Hypothalamus (tissue), 51 donors: ENCODE measurements at regions not wholly inside any gene's neighbourhood (a gene's known extent, or its start where the extent isn't known, plus 50 kb on each side); places are given as distances from the start of the nearest gene placed in this dataset.

Experiments used
- DNase-seq, 51 donors: peaks; one replicate each; lab custom pipeline; 2025; lab: John Stamatoyannopoulos, UW

DNA sequence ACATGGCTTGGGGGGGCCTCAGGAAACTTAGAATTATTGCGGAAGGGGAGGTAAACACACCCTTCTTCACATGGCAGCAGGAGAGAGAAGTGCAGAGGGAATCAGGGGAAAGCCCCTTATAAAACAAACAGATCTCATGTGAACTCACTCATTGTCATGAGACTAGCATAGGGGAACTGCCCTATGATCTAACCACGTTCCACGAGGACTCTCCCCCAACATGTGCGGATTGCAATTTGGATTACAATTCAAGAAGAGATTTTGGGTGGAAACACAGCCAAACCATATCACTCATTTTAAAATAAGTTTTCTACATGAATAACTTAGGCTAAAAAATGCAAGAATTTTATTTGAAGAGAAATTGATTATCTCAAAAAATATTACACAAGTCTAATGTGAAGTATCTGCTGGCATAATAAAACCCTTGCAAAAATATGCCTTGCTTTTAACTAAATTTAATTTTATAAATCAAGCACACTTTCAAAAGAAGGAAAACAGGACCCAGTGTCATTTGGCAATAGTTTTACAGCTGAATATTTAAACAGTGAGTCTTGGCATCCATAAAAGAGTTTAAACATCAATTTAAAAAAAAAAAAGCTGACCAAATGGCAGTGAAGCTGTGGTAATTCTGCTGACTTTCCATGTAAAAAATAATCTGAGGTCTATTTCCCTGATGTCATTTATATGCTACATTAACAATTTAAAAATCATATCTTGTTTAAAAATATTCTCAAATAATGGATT lies 1057.2 kb downstream of the NAALADL2 start:
- no peak for DNase-seq

DNA sequence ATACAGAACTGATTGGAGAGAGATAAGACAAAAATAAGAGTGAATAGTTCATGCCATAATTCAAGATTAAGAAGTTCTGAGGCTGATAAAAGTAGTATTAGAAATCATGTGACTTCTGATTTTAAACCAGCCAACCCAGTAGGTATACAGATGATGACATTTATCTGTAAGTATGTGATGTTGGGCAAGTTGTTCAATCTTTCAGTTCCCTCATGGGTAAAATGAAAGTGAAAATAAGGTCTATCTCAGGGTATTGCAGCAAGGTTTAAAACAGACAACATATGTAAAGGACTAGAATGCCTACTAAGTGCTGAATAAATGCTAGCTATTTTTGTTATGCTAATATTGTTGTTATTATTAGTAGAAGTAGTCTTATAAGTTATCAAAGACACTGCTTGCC lies 1055.7 kb downstream of the NAALADL2 start:
- no peak for DNase-seq

DNA sequence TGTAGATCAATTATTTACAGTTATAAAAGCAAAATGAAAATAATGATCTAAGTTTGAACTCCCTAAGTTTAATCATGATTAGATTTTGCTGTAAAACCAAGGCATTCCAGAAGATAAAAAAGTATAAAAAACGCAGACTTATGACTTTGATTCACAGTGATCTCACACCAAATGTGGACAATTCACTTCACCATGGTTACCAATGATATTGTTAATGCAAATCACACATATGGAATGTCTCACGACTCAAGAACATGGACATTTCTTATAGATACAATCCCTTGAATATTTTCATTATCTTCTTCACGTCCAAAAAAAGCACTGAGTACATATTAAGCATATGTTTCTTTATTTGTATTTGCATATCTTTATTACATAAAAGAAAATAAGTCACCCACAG lies 1054.2 kb downstream of the NAALADL2 start:
- DNase-seq, result no peak

DNA sequence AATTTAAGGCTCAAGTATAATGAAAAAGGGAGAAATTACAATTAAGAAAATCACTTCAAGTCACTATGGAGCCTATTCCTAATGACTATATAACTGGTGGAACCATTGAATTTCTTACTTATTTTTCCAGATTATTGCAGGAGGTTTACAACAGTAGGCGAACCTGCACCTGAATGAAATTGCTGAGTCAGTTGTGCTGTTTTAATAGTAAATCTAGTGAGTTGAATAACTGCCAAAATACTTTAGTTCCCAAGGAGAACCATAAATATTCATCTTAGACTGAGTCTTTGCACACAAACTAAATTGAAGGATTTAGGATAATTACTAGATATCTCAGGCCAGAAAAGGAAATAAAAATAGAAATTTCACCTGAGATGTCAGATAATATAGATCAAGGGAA lies 1052.8 kb downstream of the NAALADL2 start:
- DNase-seq, result no peak

DNA sequence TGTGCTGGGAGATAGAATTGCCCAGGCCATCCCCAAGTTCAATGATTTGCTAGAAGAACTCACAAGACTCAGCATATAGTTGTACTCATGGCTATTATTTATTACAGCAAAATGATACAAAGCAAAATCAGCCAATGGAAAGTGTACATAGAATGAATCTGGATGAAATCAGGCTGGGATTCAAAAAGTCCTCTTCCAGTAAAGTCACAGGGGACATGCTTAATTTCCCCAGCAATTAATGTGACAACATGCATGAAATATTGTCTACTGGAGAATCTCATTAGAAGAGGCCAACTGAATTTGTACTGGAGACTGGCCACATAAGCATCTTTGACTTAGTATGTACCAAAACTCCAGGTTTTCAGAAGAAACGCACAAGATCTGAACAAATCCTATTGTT lies 1043.1 kb downstream of the NAALADL2 start:
- DNase-seq, result no peak

DNA sequence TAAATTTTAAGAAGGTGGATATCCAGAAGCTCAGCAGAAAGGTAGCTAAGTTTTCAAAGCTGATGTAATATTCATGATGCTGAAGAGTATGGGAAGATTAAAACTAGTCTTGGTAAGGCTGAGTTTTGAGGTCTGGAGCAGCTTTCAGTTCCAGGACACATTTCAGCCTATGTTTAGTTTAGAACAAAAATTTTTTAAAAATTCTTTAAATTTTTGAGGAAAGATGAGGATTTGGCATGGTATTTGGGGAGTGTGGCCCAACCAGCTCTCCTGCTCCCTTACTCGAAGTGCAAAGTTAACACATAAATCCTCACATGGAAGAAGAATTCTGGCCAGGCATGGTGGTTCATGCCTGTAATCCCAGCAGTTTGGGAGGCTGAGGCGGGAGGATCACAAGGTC lies 1039.1 kb downstream of the NAALADL2 start:
- no peak for DNase-seq

DNA sequence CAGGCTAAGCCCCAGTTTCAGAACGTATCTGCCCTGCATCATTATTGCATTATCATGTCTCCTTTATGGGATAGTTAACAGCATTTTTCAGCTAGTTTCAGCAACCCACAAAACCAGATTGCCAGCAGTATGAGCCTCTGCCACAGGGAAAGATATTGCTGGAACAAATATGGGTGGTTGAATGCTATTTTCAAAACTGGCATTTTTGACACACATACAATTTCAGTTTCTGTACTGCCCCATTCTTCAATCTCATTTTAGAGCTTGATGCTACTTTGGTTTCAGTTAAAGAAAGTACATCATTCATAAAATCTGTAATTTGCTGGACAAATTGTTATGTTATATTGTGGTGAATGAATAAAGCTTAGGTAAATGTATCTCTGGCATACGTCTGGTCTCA lies 1037.5 kb downstream of the NAALADL2 start:
- no peak for DNase-seq

DNA sequence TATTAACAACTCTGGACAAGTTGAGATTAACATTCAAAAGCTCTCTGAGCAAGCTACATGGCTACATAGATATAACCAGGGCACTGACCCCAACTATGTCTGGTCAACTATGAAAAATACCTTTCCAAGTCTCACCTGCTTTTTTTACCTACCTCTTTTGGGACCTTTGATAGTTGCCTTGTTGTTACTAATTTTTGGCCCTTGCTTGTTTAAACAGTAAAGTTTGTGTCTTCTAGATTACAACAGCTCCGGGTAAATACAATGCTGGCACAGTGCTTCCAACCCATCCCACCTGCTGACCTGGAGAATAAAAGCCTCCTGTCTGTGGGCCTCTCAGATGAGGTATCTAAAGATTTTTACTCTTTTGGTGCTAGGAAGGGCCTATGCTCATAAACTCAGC lies 1036.6 kb downstream of the NAALADL2 start:
- DNase-seq, result no peak

DNA sequence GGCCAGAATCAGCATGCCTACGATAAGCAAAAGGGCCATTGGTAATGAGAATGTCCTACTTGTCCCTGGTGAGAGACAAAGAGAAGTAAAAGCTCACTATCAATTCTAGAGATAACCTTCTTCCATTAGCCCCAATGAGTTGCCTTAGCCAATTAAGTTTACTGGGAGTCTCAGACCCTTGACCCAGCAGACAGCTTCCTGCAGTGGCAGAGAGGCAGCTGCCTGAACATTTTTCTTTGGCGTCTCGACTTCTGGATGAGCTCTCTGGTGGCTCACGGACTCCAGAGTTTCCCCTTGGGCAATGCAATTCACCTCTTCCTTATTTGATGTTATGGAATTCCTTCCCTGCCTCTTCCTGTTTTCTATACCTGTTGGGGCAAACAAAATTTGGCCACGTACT lies 1034.4 kb downstream of the NAALADL2 start:
- no peak for DNase-seq

DNA sequence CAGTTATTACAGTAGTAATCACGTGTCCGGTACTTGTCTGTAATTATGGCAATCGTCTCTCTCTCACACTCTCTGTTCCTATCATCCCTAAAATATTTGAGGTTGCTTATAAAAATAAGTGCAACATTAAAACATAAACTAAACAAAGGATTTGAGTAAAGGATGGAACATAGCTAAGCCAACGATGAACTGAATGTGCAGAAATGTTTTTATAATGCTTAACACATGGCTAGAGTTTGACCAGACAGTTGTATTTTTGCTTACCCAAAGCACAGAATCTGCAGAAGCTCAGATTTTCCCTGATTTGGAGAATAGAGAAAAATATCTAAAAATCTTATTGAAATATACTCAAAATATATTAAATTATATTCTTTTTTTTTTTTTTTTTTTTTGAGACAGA lies 1030.9 kb downstream of the NAALADL2 start:
- DNase-seq, result no peak

DNA sequence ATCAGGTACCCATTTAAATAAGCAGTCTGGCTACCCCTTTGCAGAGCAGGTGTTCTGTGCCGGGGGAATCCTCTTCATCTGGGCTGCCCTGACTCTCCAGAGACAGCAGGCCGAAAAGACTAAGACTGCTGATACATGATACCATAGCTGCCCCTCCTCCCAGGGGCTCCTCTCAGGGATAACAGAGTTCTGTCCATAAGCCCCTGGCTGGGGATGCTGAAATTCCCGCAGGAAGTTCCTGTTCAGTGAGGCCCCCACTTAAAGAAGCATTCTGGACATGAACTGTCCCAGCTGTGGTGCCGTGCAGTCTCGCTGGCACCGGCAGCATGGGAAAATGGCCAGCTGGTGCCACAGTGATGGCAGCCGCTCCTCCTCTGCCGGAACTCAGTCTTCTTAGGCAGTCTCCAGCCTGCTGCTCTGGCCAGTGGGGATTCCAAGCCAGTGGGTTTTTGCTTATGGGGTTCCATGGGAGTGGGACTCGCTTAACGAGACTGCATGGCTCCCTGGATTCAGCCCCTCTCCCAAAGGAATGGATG lies 1026.2 kb downstream of the NAALADL2 start:
- DNase-seq, result no peak

DNA sequence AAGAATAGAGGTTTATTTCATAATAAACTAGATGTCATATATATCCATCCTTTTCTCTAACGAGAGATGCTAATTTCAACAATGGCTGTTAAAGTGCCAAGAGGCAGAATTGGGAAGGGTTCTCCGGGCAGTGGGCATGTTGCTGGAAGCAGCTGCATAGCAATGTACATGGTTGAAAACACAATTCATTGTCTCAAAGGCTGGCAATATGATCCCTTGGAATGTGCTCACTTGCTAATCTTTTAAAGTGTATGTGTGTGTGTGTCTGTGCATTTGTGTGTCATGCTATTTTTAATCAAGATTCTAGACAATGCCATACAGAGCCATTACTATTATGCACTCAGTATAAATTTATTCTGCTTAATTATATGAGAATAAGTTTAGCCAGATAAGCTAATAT lies 1020.3 kb downstream of the NAALADL2 start:
- DNase-seq, result no peak

DNA sequence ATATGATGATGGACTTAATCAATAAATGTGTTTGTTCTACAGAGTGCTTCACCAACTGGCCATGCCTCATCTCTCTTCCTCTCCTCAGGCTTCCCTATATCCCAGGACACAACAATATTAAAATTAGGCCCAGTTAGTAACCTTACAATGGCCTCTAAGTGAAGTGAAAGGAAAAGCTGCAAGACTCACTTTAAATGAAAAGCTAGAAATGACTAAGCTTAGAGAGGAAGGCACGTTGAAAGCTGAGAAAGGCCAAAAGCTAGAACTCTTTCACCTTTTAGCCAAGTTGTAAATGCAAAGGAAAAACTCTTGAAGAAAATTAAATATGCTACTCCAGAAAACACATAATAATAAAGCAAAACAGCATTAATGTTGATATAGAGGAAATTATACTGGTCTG lies 1010.3 kb downstream of the NAALADL2 start:
- DNase-seq, result no peak

DNA sequence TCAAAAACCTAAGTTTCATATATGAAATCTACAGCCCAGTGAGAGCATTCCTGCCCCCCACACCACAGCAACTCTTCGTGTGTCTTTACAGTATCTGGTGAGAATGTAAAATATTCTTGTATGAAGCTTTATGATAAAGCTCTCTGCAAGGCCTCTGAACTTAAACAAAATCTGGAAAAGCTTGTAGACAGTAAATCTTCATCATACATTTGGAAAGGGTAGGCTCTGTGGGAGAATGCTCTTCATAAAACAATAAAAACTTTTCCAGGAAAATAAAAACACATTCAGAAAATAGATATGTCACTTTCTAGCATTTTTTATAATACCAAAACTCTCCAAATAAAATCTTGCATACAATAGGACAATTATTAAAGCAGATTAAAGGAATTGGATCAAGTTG lies 1009.5 kb downstream of the NAALADL2 start:
- no peak for DNase-seq

DNA sequence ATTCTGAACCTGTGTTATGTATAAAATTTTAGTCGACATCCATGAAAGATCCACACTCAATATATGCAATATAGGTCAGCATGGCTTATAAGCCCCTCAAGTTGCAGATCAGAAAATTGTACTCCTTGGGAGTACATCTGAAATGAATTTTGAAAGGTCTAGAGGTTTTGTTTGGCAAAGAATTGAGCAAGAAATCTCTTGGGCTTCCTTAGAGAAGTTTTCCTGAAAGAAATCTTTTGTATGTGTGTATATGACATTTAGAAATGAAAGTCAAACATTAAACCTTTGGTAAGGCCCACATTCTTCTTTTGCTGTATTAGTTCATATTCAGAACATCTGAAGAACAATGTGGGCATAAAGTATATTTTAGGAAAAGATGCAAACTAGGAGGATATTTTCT lies 1006.6 kb downstream of the NAALADL2 start:
- no peak for DNase-seq

DNA sequence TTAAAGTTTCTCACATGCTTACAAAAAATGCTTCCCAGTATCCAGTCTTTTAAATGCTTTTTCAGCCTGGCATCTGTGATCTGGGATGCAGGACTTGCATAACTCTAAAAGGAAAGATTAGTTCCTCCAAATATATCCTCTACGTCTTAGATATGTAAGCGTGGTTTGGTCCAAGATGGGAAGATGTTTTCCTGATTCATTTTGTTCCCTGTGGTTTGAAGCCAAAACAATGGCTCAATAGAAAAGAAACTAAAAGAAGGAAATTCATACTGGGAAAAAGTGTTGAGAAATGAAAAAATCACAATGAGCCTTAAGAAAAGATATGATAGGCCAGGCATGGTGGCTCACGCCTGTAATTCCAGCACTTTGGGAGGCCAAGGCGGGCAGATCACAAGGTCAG lies 1002.8 kb downstream of the NAALADL2 start:
- no peak for DNase-seq
